Esophagus squamous epithelium (tissue), 4 donors: ENCODE measurements at regions not wholly inside any gene's neighbourhood (a gene's known extent, or its start where the extent isn't known, plus 50 kb on each side); places are given as distances from the start of the nearest gene placed in this dataset.

Experiments used
- CTCF ChIP-seq, 6 experiments: fragments of 450-650 bp in 4 of 6; fragments of 200-600 bp in 2 of 6; sonication (generic) in 2 of 6; IDR thresholded peaks; one replicate each; pipeline ENCODE4 v1.5.1; 2016 to 2019; ENCODE audit warnings: antibody characterized with exemption in 6 of 6, mild to moderate bottlenecking in 4 of 6, moderate library complexity in 4 of 6
- POLR2A ChIP-seq, 4 donors: fragments of 450-650 bp; IDR thresholded peaks; one replicate each; pipeline ENCODE4 v1.6.1; 2017; ENCODE audit warnings: antibody characterized with exemption in 4 of 4, mild to moderate bottlenecking in 4 of 4, moderate library complexity in 3 of 4

DNA sequence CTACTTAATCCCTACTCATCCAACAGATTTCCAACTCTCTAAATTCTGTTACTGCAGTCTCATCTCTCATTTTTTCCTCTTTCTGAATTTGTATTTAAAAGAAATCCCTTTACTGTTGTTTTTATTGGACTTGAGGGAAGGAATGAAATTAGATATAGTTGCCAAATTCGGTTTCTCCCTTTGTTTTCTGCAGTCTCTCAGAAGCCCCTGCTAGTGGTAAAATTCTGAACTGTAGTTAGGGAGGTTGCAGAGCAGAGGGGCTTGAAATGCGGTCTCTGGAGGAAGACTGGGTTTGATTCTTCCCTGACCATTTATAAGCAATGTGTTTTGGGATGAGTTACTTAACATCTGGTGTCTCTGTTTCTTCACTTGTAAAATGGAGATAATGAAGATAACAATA, 106.3 kb upstream of the TBX18 start:
- TF ChIP-seq POLR2A (IDR thresholded peaks at IDR 0.05) = no peak
- no peak for TF ChIP-seq CTCF (IDR thresholded peaks at IDR 0.05)
